Tibial artery (tissue), 4 donors: ENCODE measurements at regions not wholly inside any gene's neighbourhood (a gene's known extent, or its start where the extent isn't known, plus 50 kb on each side); places are given as distances from the start of the nearest gene placed in this dataset.
"Not testable (repeated sequence)": the region's sequence is repeated elsewhere in the genome, so short reads cannot be mapped to it uniquely, and the experiment has no call there.

Experiments used
- DNase-seq, 2 donors: peaks; one replicate each; pipeline ENCODE4 v3.0.0-alpha.2; 2019
- H3K27ac ChIP-seq, 2 donors: fragments of 200-600 bp; sonication (generic) in 1 of 2; 1 replicate in 1 of 2; 2 replicates in 1 of 2; pipeline ENCODE4 v1.5.1; 2018 to 2019; ENCODE audit warnings: mild to moderate bottlenecking in 1 of 2
- H3K27me3 ChIP-seq, 2 donors: fragments of 200-600 bp; sonication (generic) in 1 of 2; one replicate each; pipeline versions ENCODE4 v1.5.1 to v1.6.0; 2016 to 2019
- H3K36me3 ChIP-seq, 3 donors: fragments of 200-600 bp; sonication (generic) in 2 of 3; one replicate each; pipeline ENCODE4 v1.5.1; 2016 to 2019; ENCODE audit warnings: mild to moderate bottlenecking in 2 of 3
- H3K4me1 ChIP-seq, 4 donors: fragments of 200-600 bp; sonication (generic) in 2 of 4; 1 replicate in 3 of 4; 2 replicates in 1 of 4; pipeline ENCODE4 v1.5.1; 2016 to 2019
- H3K4me3 ChIP-seq, 2 donors: fragments of 200-600 bp; sonication (generic) in 1 of 2; 1 replicate in 1 of 2; 2 replicates in 1 of 2; pipeline ENCODE4 v1.5.1; 2018 to 2019; ENCODE audit warnings: mild to moderate bottlenecking in 2 of 2
- H3K9me3 ChIP-seq, 3 donors: fragments of 200-600 bp; sonication (generic) in 1 of 3; one replicate each; pipeline ENCODE4 v1.5.1; 2016 to 2019
- intact Hi-C: fragments of 100-400 bp; cut with DNase I; formaldehyde crosslinking; loops from one replicate; pipeline ENCODE4 v1.15.0; 2023; ENCODE audit warnings: low total_unique reads
- TF ChIP-seq, protein P1 (sequence below), 2 experiments: fragments of 200-600 bp in 1 of 2; fragments of 450-650 bp in 1 of 2; IDR thresholded peaks; one replicate each; pipeline ENCODE4 v1.5.1; 2017 to 2019; ENCODE audit warnings: antibody characterized with exemption in 2 of 2, mild to moderate bottlenecking in 1 of 2, moderate library complexity in 1 of 2

DNA sequence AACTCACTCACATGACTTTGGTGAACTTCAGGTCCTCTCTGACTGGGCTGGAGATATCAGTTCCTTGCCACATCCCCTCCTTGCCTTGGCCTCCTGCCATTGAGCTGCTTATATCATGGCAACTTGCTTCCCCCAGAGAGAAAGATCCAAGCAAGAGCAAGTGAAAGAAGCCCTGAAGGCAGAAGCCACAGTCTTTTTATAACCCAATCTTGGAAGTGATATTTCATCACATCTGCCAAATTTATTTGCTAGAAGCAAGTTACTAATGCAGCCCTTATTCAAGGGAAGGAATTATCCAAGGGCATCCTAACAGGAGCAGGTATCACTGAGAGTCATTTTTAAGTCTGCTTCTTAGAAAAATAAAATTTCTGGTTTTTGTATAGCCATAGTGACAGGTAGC is 127.8 kb downstream of the SLC38A4 start:
- H3K9me3 ChIP-seq = peaks cover 0 to 10% (median 9%) of the 10 kb centered on the region in 3 donors
- intact Hi-C loops = no loop called here
- H3K27ac ChIP-seq = no peak overlapping the region
- H3K36me3 ChIP-seq = no peaks in the 10 kb centered on the region
- H3K27me3 ChIP-seq = no peaks in the 10 kb centered on the region
- peaks cover 0 to 17% (median 7%) of the 10 kb centered on the region in 4 donors for H3K4me1 ChIP-seq
- H3K4me3 ChIP-seq = no peak overlapping the region
- TF ChIP-seq, protein P1, sequence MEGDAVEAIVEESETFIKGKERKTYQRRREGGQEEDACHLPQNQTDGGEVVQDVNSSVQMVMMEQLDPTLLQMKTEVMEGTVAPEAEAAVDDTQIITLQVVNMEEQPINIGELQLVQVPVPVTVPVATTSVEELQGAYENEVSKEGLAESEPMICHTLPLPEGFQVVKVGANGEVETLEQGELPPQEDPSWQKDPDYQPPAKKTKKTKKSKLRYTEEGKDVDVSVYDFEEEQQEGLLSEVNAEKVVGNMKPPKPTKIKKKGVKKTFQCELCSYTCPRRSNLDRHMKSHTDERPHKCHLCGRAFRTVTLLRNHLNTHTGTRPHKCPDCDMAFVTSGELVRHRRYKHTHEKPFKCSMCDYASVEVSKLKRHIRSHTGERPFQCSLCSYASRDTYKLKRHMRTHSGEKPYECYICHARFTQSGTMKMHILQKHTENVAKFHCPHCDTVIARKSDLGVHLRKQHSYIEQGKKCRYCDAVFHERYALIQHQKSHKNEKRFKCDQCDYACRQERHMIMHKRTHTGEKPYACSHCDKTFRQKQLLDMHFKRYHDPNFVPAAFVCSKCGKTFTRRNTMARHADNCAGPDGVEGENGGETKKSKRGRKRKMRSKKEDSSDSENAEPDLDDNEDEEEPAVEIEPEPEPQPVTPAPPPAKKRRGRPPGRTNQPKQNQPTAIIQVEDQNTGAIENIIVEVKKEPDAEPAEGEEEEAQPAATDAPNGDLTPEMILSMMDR (IDR thresholded peaks at IDR 0.05) = no peak
- no peak for DNase-seq

DNA sequence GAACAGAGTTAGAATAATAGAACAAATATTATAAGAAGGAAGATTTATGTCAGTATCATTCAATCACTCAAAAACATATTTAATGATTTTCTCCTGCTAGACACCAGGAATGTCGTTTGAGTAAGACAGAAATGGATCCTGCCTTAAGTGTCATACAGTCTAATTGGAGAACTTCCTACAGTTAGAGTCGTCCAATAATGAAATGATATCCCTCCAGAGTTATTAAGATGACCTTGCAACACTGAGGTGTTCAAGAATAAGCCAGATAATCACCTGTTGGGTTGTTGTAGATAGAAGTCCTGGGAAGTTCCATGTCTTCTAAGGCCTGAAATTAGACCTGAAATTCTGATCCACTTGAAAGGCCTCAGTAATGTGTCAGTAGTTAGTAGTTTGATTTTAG is 132.3 kb downstream of the SLC38A4 start:
- no peak for DNase-seq
- Histone ChIP-seq H3K4me3 (no peak overlapping the region), H3K27ac (no peak overlapping the region), H3K36me3 (no peaks in the 10 kb centered on the region), H3K27me3 (no peaks in the 10 kb centered on the region), H3K9me3 (peaks cover 0 to 9% (median 9%) of the 10 kb centered on the region in 3 donors), H3K4me1 (peaks cover 0 to 12% (median 0%) of the 10 kb centered on the region in 4 donors)
- intact Hi-C loops = no loop called here
- TF ChIP-seq, protein P1 (IDR thresholded peaks at IDR 0.05) = no peak

DNA sequence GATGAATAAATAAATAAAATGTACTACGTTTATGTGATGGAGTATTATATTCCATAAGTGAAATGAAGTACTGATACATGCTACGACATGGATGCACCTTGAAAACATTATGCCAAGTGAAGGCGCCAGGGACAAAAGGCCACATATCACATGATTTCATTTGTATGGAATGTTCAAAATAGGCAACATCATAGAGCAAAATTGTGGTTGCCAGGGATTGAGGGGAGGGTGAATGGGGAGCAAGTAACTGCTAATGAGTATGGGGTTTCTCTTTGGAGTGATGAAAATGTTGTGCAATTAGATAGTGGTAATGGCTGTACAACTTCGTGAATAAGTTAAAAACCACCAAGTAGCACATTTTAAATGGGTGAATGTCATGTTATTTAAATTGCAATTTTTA is 132.8 kb downstream of the SLC38A4 start:
- intact Hi-C loops = no loop called here
- Histone ChIP-seq H3K27ac (no peak overlapping the region), H3K4me3 (no peak overlapping the region), H3K4me1 (peaks cover 0 to 12% (median 0%) of the 10 kb centered on the region in 4 donors), H3K9me3 (peaks cover 0 to 7% (median 5%) of the 10 kb centered on the region in 3 donors), H3K27me3 (no peaks in the 10 kb centered on the region), H3K36me3 (no peaks in the 10 kb centered on the region)
- DNase-seq = no peak
- TF ChIP-seq, protein P1 (IDR thresholded peaks at IDR 0.05) = no peak

DNA sequence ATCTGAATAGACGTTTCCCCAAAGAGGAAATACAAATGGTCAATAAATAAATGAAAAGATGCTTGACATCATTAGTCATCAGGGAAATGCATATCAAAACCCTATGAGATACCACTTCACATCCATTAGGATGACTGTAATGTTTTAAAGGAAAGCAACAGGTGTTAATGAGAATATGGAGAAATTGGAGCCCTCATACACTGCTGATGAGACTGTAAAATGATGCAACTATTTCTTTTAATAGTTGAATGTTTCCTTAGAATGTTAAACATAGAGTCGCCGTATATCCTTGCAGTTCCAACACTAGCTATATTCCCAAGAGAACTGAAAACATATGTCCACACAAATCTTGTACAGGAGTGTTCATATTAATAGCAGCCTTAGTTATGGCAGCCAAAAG is 133.2 kb downstream of the SLC38A4 start:
- no peak for DNase-seq
- Histone ChIP-seq H3K4me3 (no peak overlapping the region), H3K4me1 (peaks cover 0 to 12% (median 0%) of the 10 kb centered on the region in 4 donors), H3K27ac (no peak overlapping the region), H3K36me3 (no peaks in the 10 kb centered on the region), H3K27me3 (no peaks in the 10 kb centered on the region), H3K9me3 (peaks cover 0 to 4% (median under 1%) of the 10 kb centered on the region in 3 donors)
- TF ChIP-seq, protein P1 (IDR thresholded peaks at IDR 0.05) = no peak
- intact Hi-C loops = no loop called here

DNA sequence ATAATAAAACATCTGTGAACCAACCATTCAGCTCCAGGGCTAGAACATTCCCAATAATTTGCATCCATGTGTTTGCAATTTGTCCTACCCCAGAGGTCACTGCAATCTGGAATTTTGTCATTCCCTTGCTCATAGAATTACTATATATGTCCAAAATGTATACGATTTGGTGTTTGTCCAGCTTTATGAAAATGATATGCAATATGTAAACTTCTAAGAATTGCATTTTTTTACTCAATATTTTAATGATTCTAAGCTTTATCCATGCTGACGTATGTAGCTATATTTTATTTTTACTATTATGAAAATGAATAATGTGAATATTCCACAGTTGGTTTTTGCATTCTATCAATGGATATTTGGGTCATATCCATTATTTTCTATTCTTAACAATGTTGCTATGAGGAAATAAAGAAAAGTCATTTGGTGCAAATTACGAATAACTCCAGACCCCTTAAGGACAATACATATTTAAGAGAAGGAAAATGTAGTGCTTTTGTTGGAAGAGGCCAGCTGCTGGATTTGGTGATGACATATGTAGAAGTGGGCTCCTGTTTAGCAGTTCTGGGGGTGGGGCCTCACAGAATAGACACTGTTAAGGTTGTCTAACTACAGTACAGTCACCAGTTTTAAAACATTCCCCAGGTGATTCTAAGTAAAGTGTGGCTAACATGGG is 139.4 kb downstream of the SLC38A4 start:
- no peaks in the 10 kb centered on the region for H3K9me3 ChIP-seq
- no peaks in the 10 kb centered on the region for H3K27me3 ChIP-seq
- intact Hi-C loops = no loop called here
- H3K4me3 ChIP-seq = no peak overlapping the region
- H3K36me3 ChIP-seq = no peaks in the 10 kb centered on the region
- H3K4me1 ChIP-seq = no peaks in the 10 kb centered on the region
- TF ChIP-seq, protein P1 (IDR thresholded peaks at IDR 0.05) = no peak
- DNase-seq = no peak
- H3K27ac ChIP-seq = no peak overlapping the region

DNA sequence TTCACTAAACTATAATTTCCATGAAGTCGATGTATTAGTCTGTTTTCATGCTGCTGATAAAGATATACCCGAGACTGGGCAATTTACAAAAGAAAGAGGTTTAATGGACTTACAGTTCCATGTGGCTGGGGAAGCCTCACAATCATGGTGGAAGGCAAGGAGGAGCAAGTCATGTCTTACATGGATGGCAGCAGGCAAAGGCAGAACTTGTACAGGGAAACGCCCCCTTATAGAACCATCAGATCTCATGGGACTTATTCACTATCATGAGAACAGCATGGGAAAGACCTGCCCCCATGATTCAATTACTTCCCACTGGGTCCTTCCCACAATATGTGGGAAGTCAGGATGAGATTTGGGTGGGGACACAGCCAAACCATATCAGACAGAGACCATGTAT is 141.6 kb downstream of the SLC38A4 start:
- H3K9me3 ChIP-seq, H3K36me3 ChIP-seq, DNase-seq, H3K4me1 ChIP-seq, H3K27ac ChIP-seq, H3K4me3 ChIP-seq, H3K27me3 ChIP-seq, intact Hi-C loops: not testable (repeated sequence)
